GM12891 (cell line): ENCODE measurements at regions not wholly inside any gene's neighbourhood (a gene's known extent, or its start where the extent isn't known, plus 50 kb on each side); places are given as distances from the start of the nearest gene placed in this dataset.

Source experiments
- DNase-seq: peaks from one replicate; pipeline ENCODE4 v3.0.0; 2011; ENCODE audit warnings: low spot score; ENCODE audit not compliant: insufficient read length
- FAIRE-seq: peaks from 2 replicates; lab custom pipeline; 2011; peaks lifted over from hg19 to GRCh38; lab: Jason Lieb, UNC
- PAX5 ChIP-seq: IDR thresholded peaks from 2 replicates; pipeline ENCODE4 v1.6.1; 2011; ENCODE audit warnings: low read length, moderate library complexity, mild to moderate bottlenecking; ENCODE audit not compliant: insufficient read depth, severe bottlenecking
- POLR2A ChIP-seq: IDR thresholded peaks from 2 replicates; pipeline ENCODE4 v1.6.1; 2011; ENCODE audit warnings: low read depth, low read length, control low read depth
- POLR2AphosphoS5 ChIP-seq: IDR thresholded peaks from 2 replicates; pipeline ENCODE4 v1.6.1; 2011; ENCODE audit warnings: low read depth, low read length, control low read depth
- POU2F2 ChIP-seq: IDR thresholded peaks from 2 replicates; pipeline ENCODE4 v1.6.1; 2011; ENCODE audit warnings: low read depth, mild to moderate bottlenecking, control low read depth, low read length, moderate library complexity
- SPI1 ChIP-seq: IDR thresholded peaks from 2 replicates; pipeline ENCODE4 v1.6.1; 2011; ENCODE audit warnings: low read depth, low read length, control low read depth
- TAF1 ChIP-seq: IDR thresholded peaks from 2 replicates; pipeline ENCODE4 v1.6.1; 2011; ENCODE audit warnings: low read depth, low read length, control low read depth

GRCh38 chr9:27717991-27718390 is 144.7 kb upstream of the C9orf72 start:
- TF ChIP-seq POU2F2: no peak
- no peak for TF ChIP-seq POLR2A
- TF ChIP-seq TAF1: no peak
- TF ChIP-seq PAX5: no peak
- no peak for TF ChIP-seq POLR2AphosphoS5
- TF ChIP-seq SPI1: no peak
- FAIRE-seq (no peak), DNase-seq (no peak)

DNA sequence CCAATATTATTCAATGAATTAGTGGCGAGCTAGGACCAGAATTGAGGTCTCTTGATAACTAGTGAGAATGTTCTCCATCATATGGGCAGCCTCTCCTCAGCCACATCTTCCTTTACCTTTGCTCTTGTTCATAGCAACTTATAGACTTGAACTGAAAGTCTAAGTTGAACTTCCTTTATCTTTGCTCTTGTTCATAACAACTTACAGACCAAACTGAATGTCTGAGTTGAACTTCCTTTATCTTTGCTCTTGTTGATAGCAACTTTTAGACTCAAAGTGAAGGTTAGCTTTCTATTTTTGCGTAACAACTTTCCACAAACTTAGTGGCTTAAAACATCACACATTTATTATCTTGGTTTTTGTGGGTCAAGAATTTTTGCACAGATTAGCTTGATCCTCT is 146.4 kb upstream of the C9orf72 start:
- no peak for FAIRE-seq

DNA sequence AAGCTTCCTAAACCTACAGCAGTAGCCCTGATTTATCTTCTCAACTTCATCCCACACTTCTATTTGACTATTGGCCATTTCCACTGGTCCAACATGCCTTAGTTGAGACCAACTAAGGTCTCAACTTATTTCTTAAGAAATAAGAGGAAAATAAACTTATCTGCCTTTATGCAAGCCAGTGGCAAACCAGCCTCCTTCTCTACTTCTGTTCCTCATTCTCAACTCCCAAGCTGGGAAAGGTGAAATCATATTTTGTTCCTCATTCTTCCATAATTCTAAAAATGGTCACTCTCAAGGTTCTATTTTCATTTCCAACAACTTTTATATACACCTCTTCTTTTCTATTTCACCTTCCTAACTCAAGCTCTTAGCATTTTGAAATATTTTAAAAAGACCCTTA is 149.6 kb upstream of the C9orf72 start:
- no peak for FAIRE-seq

More for the DNA sequence above, 146.4 kb upstream of the C9orf72 start:
- TF ChIP-seq POLR2AphosphoS5 (no peak), SPI1 (no peak)
- no peak for DNase-seq

GRCh38 chr9:27726244-27727081 is 153.2 kb upstream of the C9orf72 start:
- TF ChIP-seq PAX5 (no peak), TAF1 (no peak), POU2F2 (no peak), POLR2AphosphoS5 (no peak), POLR2A (no peak), SPI1 (no peak)
- DNase-seq (no peak), FAIRE-seq (peak; percentile 64)

More for the DNA sequence above, 149.6 kb upstream of the C9orf72 start:
- no peak for DNase-seq
- no peak for TF ChIP-seq PAX5
- no peak for TF ChIP-seq POLR2A
- no peak for TF ChIP-seq SPI1
- no peak for TF ChIP-seq POU2F2
- no peak for TF ChIP-seq POLR2AphosphoS5
- no peak for TF ChIP-seq TAF1

DNA sequence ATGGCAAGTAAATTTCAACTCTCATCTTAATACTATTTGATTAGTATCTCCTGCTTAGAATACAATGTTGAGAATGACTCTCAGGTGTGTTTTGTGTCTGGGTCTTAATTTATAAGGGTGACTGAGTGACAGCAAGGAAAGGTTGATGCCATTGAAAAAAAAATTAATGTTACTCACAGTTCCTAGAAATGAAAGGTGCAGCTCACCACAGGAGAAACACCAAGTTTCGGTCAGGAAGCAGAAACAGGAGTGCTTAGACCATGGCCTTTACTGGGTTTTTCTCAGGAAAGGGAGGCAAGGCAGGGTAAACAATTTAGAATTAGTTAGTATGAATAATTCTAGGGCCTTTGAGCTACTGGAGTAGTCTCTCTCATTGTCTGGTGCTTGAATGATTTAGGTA is 159.2 kb upstream of the C9orf72 start:
- DNase-seq: no peak
- no peak for TF ChIP-seq POLR2AphosphoS5
- TF ChIP-seq TAF1: no peak
- TF ChIP-seq POLR2A: no peak
- TF ChIP-seq POU2F2: no peak
- TF ChIP-seq SPI1: no peak
- no peak for TF ChIP-seq PAX5
- no peak for FAIRE-seq

DNA sequence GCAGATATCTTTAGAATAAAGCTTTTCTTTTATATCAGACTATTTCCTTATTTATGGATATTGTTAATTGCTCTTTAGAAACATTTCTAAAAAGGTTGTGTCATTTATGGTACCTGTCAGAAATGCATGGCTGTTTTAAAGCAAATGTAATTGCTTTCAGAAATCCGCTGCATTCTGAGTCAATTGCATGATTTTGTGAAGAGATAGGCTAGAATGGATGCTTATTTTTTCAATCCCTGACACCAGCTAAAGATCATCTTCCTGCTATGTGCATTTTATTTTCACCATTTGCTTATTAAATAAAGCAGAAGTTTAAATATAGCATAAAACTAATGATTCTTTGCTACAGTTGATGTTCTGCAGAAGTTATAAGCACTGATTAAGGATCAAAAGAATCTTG is 170.2 kb upstream of the C9orf72 start:
- no peak for FAIRE-seq
- no peak for TF ChIP-seq SPI1
- TF ChIP-seq POLR2AphosphoS5: no peak
- no peak for TF ChIP-seq POU2F2
- TF ChIP-seq PAX5: no peak
- no peak for TF ChIP-seq TAF1
- no peak for TF ChIP-seq POLR2A

GRCh38 chr9:27747450-27747849 is 174.2 kb upstream of the C9orf72 start:
- no peak for FAIRE-seq
- TF ChIP-seq TAF1 (no peak), POLR2A (no peak), PAX5 (no peak), POU2F2 (no peak), POLR2AphosphoS5 (no peak), SPI1 (no peak)
- DNase-seq: no peak

More for the DNA sequence above, 170.2 kb upstream of the C9orf72 start:
- no peak for DNase-seq

GRCh38 chr9:27749838-27750237 is 176.6 kb upstream of the C9orf72 start:
- TF ChIP-seq SPI1 (no peak), TAF1 (no peak), POLR2AphosphoS5 (no peak), POU2F2 (no peak), POLR2A (no peak)
- no peak for FAIRE-seq
- no peak for DNase-seq

GRCh38 chr9:27750566-27750965 is 177.3 kb upstream of the C9orf72 start:
- DNase-seq (no peak), FAIRE-seq (no peak)
- TF ChIP-seq POLR2AphosphoS5 (no peak), POU2F2 (no peak), TAF1 (no peak), PAX5 (no peak)

DNA sequence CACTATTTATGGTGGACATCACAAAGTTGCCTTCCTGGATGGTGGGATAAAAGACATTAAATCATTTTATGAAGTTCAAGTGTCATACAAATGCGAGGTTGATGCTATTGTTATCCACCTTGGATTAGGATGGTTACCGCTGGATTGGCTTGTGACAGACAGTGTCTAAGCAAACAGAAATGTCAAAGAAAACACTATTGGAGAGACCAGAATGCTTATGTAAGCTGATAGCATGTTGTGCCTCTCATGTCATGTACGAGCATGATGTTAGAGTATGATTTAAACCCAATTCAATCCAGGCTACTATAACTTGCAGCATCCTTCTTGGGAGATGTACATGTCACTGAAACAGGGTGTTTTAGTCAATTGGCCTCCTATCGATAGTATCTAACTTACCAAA is 178.8 kb upstream of the C9orf72 start:
- DNase-seq (no peak), FAIRE-seq (no peak)
- TF ChIP-seq PAX5: no peak
- no peak for TF ChIP-seq SPI1
- no peak for TF ChIP-seq POLR2A
- no peak for TF ChIP-seq TAF1
- TF ChIP-seq POLR2AphosphoS5: no peak
- no peak for TF ChIP-seq POU2F2
